ENCODE measurements at regions not wholly inside any gene's neighbourhood (a gene's known extent, or its start where the extent isn't known, plus 50 kb on each side); places are given as distances from the start of the nearest gene placed in this dataset.

DNA sequence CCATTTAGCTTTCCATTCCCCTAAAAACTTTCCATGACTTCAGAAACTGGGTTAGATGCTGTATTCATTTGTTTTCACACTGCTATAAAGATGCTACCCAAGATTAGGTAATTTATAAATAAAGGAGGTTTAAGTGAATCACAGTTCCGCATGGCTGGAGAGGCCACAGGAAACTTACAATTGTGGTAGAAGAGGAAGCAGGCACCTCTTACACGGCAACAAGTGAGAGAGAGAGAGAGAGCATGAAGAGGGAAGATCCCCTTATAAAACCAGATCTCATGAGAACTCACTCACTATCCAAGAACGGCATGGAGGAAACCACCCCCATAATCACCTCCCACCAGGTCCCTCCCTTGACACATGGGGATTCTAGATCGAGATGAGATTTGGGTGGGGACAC is 336.8 kb downstream of the TFEC start:
- Histone ChIP-seq H3K36me3 (ENCODE audit: control insufficient read depth in 1 of 2, insufficient read depth in 2 of 2, low read length in 2 of 2) (no peaks in the 10 kb centered on the region), H2BK5ac (ENCODE audit: low read depth, low read length, poor library complexity) (no peak overlapping the region), H3K18ac (ENCODE audit: low read length) (no peak overlapping the region), H3K27me3 (ENCODE audit: insufficient read depth, low read length) (no peaks in the 10 kb centered on the region), H3K4me3 (ENCODE audit: low read depth, low read length) (no peak overlapping the region), H2AFZ (ENCODE audit: insufficient read depth, low read length, poor library complexity) (no peak overlapping the region), H3K27ac (ENCODE audit: low read depth, low read length) (no peak overlapping the region), H4K91ac (ENCODE audit: low read depth, low read length) (no peak overlapping the region), H4K12ac (ENCODE audit: low read depth, low read length) (no peak overlapping the region), H3K4me2 (ENCODE audit: low read length) (no peak overlapping the region), H2BK12ac (ENCODE audit: low read length) (no peak overlapping the region), H3K4me1 (ENCODE audit: control insufficient read depth in 1 of 2, insufficient read depth in 2 of 2, low read length in 2 of 2) (no peaks in the 10 kb centered on the region), H3K9ac (ENCODE audit: low read length) (no peak overlapping the region), H2AK5ac (ENCODE audit: low read length) (no peak overlapping the region), H2BK120ac (ENCODE audit: insufficient read depth, low read length, poor library complexity) (no peak overlapping the region), H3K4ac (ENCODE audit: low read depth, low read length) (no peak overlapping the region), H3K79me1 (ENCODE audit: low read length) (no peaks in the 10 kb centered on the region), H3K79me2 (ENCODE audit: control insufficient read depth, insufficient read depth, low read length, poor library complexity) (no peaks in the 10 kb centered on the region), H3K23ac (ENCODE audit: low read length) (no peak overlapping the region), H4K8ac (ENCODE audit: low read depth, low read length) (no peak overlapping the region), H3K14ac (ENCODE audit: low read length) (no peak overlapping the region), H3K9me3 (ENCODE audit: insufficient read depth, low read depth, low read length) (no peaks in the 10 kb centered on the region)
- DNase-seq: no peak
- no CpG with 5 or more reads among the region's 4 CpGs for WGBS (ENCODE audit: extremely low coverage, insufficient coverage, insufficient read length)

DNA sequence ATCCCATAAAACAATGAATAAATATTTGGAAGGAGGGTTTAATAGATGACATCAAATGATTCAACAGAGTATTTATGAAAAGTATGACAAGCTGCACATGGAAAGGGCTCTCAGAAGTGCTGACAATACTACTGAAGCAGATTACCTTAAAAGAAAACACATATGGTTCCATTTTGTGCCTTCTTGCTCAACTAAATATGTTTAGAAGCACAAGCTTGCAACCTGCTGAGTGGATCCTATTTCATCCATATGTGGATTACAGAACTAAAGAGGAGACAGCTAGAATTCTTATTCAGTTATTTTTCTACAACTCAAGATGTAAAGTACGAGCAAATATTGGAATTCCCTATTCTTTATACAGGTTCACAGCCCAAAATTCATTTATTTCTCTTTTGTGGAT is 340.6 kb downstream of the TFEC start:
- no peak overlapping the region for H3K9ac ChIP-seq (ENCODE audit: low read length)
- no peak overlapping the region for H4K8ac ChIP-seq (ENCODE audit: low read depth, low read length)
- no peak overlapping the region for H4K12ac ChIP-seq (ENCODE audit: low read depth, low read length)
- H2AFZ ChIP-seq (ENCODE audit: insufficient read depth, low read length, poor library complexity): no peak overlapping the region
- no peak overlapping the region for H3K14ac ChIP-seq (ENCODE audit: low read length)
- H3K4me3 ChIP-seq (ENCODE audit: low read depth, low read length): no peak overlapping the region
- no peak for DNase-seq
- no peak overlapping the region for H3K4me2 ChIP-seq (ENCODE audit: low read length)
- no peak overlapping the region for H2BK120ac ChIP-seq (ENCODE audit: insufficient read depth, low read length, poor library complexity)
- no peak overlapping the region for H3K18ac ChIP-seq (ENCODE audit: low read length)
- H3K27ac ChIP-seq (ENCODE audit: low read depth, low read length): no peak overlapping the region
- no peak overlapping the region for H3K4ac ChIP-seq (ENCODE audit: low read depth, low read length)
- no CpG with 5 or more reads among the region's 1 CpG for WGBS (ENCODE audit: extremely low coverage, insufficient coverage, insufficient read length)
- H3K36me3 ChIP-seq (ENCODE audit: control insufficient read depth in 1 of 2, insufficient read depth in 2 of 2, low read length in 2 of 2): no peaks in the 10 kb centered on the region
- no peaks in the 10 kb centered on the region for H3K27me3 ChIP-seq (ENCODE audit: insufficient read depth, low read length)
- H3K4me1 ChIP-seq (ENCODE audit: control insufficient read depth in 1 of 2, insufficient read depth in 2 of 2, low read length in 2 of 2): no peaks in the 10 kb centered on the region
- no peaks in the 10 kb centered on the region for H3K79me1 ChIP-seq (ENCODE audit: low read length)
- no peak overlapping the region for H2BK12ac ChIP-seq (ENCODE audit: low read length)
- no peak overlapping the region for H3K23ac ChIP-seq (ENCODE audit: low read length)
- H2AK5ac ChIP-seq (ENCODE audit: low read length): no peak overlapping the region
- no peaks in the 10 kb centered on the region for H3K9me3 ChIP-seq (ENCODE audit: insufficient read depth, low read depth, low read length)
- H4K91ac ChIP-seq (ENCODE audit: low read depth, low read length): no peak overlapping the region
- no peak overlapping the region for H2BK5ac ChIP-seq (ENCODE audit: low read depth, low read length, poor library complexity)
- H3K79me2 ChIP-seq (ENCODE audit: control insufficient read depth, insufficient read depth, low read length, poor library complexity): no peaks in the 10 kb centered on the region

DNA sequence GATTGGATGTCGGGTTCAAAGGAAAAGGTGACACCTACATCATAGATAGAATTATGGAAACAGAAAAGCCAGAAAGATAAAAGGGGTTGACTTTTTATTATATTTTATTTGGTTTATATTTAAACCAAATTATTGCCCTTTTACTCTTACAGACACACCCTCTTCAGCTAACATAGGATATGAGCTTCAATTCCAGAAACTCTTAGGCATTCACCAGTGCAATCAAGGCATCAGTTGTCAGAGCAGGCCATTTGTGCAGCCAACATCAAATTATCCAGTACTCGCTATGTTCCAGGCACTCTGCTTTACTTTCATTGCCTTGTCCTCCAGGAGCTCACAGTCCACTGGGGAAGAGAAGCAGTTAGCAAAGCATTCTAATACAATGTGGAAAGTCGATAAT is 347.5 kb downstream of the TFEC start:
- H3K9ac ChIP-seq (ENCODE audit: low read length): no peak overlapping the region
- no peak for DNase-seq
- no peak overlapping the region for H2BK12ac ChIP-seq (ENCODE audit: low read length)
- H4K8ac ChIP-seq (ENCODE audit: low read depth, low read length): no peak overlapping the region
- no peaks in the 10 kb centered on the region for H3K36me3 ChIP-seq (ENCODE audit: control insufficient read depth in 1 of 2, insufficient read depth in 2 of 2, low read length in 2 of 2)
- no peak overlapping the region for H4K91ac ChIP-seq (ENCODE audit: low read depth, low read length)
- no peak overlapping the region for H3K4ac ChIP-seq (ENCODE audit: low read depth, low read length)
- no CpG with 5 or more reads among the region's 3 CpGs for WGBS (ENCODE audit: extremely low coverage, insufficient coverage, insufficient read length)
- H2AFZ ChIP-seq (ENCODE audit: insufficient read depth, low read length, poor library complexity): no peak overlapping the region
- no peak overlapping the region for H3K27ac ChIP-seq (ENCODE audit: low read depth, low read length)
- no peaks in the 10 kb centered on the region for H3K4me1 ChIP-seq (ENCODE audit: control insufficient read depth in 1 of 2, insufficient read depth in 2 of 2, low read length in 2 of 2)
- no peak overlapping the region for H4K12ac ChIP-seq (ENCODE audit: low read depth, low read length)
- no peaks in the 10 kb centered on the region for H3K27me3 ChIP-seq (ENCODE audit: insufficient read depth, low read length)
- no peak overlapping the region for H3K4me2 ChIP-seq (ENCODE audit: low read length)
- H3K14ac ChIP-seq (ENCODE audit: low read length): no peak overlapping the region
- H2BK120ac ChIP-seq (ENCODE audit: insufficient read depth, low read length, poor library complexity): no peak overlapping the region
- H3K79me2 ChIP-seq (ENCODE audit: control insufficient read depth, insufficient read depth, low read length, poor library complexity): no peaks in the 10 kb centered on the region
- no peak overlapping the region for H3K18ac ChIP-seq (ENCODE audit: low read length)
- no peaks in the 10 kb centered on the region for H3K79me1 ChIP-seq (ENCODE audit: low read length)
- no peak overlapping the region for H2BK5ac ChIP-seq (ENCODE audit: low read depth, low read length, poor library complexity)
- H3K4me3 ChIP-seq (ENCODE audit: low read depth, low read length): no peak overlapping the region
- no peaks in the 10 kb centered on the region for H3K9me3 ChIP-seq (ENCODE audit: insufficient read depth, low read depth, low read length)
- H3K23ac ChIP-seq (ENCODE audit: low read length): no peak overlapping the region
- no peak overlapping the region for H2AK5ac ChIP-seq (ENCODE audit: low read length)

DNA sequence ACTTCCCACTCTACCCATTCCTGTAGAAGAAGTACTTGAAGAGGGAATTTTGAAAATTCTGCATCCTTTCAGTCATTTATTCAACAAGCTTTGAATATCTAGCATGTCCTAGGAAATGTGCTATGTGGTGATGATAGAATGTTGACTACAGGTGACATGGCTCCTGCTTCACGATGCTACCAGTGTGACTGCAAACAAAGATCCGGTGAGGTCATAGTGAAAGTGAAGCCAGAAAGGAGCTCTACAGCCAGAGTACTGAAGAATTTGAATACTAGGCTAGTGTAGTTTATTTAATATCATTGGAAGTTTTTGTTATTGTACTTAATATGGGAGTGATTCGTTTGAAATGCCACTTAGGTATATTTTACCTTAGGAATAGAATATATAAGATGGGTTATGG is 348.1 kb downstream of the TFEC start:
- H3K4ac ChIP-seq (ENCODE audit: low read depth, low read length): no peak overlapping the region
- H4K91ac ChIP-seq (ENCODE audit: low read depth, low read length): no peak overlapping the region
- H3K79me1 ChIP-seq (ENCODE audit: low read length): no peaks in the 10 kb centered on the region
- WGBS (ENCODE audit: extremely low coverage, insufficient coverage, insufficient read length): no CpG with 5 or more reads among the region's 3 CpGs
- no peak overlapping the region for H2BK120ac ChIP-seq (ENCODE audit: insufficient read depth, low read length, poor library complexity)
- no peak overlapping the region for H2BK5ac ChIP-seq (ENCODE audit: low read depth, low read length, poor library complexity)
- no peaks in the 10 kb centered on the region for H3K36me3 ChIP-seq (ENCODE audit: control insufficient read depth in 1 of 2, insufficient read depth in 2 of 2, low read length in 2 of 2)
- H3K27ac ChIP-seq (ENCODE audit: low read depth, low read length): no peak overlapping the region
- no peak for DNase-seq
- H3K27me3 ChIP-seq (ENCODE audit: insufficient read depth, low read length): no peaks in the 10 kb centered on the region
- H2AK5ac ChIP-seq (ENCODE audit: low read length): no peak overlapping the region
- no peaks in the 10 kb centered on the region for H3K9me3 ChIP-seq (ENCODE audit: insufficient read depth, low read depth, low read length)
- H3K9ac ChIP-seq (ENCODE audit: low read length): no peak overlapping the region
- H4K12ac ChIP-seq (ENCODE audit: low read depth, low read length): no peak overlapping the region
- no peak overlapping the region for H3K4me2 ChIP-seq (ENCODE audit: low read length)
- no peak overlapping the region for H3K4me3 ChIP-seq (ENCODE audit: low read depth, low read length)
- no peak overlapping the region for H3K14ac ChIP-seq (ENCODE audit: low read length)
- H3K23ac ChIP-seq (ENCODE audit: low read length): no peak overlapping the region
- no peak overlapping the region for H2BK12ac ChIP-seq (ENCODE audit: low read length)
- no peak overlapping the region for H3K18ac ChIP-seq (ENCODE audit: low read length)
- no peak overlapping the region for H2AFZ ChIP-seq (ENCODE audit: insufficient read depth, low read length, poor library complexity)
- H3K79me2 ChIP-seq (ENCODE audit: control insufficient read depth, insufficient read depth, low read length, poor library complexity): no peaks in the 10 kb centered on the region
- H4K8ac ChIP-seq (ENCODE audit: low read depth, low read length): no peak overlapping the region
- no peaks in the 10 kb centered on the region for H3K4me1 ChIP-seq (ENCODE audit: control insufficient read depth in 1 of 2, insufficient read depth in 2 of 2, low read length in 2 of 2)

Data from trophoblast cell (in vitro differentiated cells and primary cell).